Mononuclear cell (primary cell): ENCODE measurements at regions not wholly inside any gene's neighbourhood (a gene's known extent, or its start where the extent isn't known, plus 50 kb on each side); places are given as distances from the start of the nearest gene placed in this dataset.
"Not testable (repeated sequence)": the region's sequence is repeated elsewhere in the genome, so short reads cannot be mapped to it uniquely, and the experiment has no call there.

Experiments used
- H3K27me3 ChIP-seq: 2 replicates; pipeline ENCODE4 v1.6.0; 2011; ENCODE audit warnings: low read length, control low read depth; ENCODE audit not compliant: insufficient read depth
- H3K4me1 ChIP-seq: 2 replicates; pipeline ENCODE4 v1.5.1; 2011; ENCODE audit warnings: mild to moderate bottlenecking, low read length, control low read depth; ENCODE audit not compliant: insufficient read depth
- H3K4me3 ChIP-seq: 2 replicates; pipeline ENCODE4 v1.5.1; 2011; ENCODE audit warnings: mild to moderate bottlenecking, low read length, moderate library complexity
- H3K9me3 ChIP-seq: 2 replicates; pipeline ENCODE4 v1.5.1; 2011; ENCODE audit warnings: low read depth, mild to moderate bottlenecking, control low read depth, low read length

DNA sequence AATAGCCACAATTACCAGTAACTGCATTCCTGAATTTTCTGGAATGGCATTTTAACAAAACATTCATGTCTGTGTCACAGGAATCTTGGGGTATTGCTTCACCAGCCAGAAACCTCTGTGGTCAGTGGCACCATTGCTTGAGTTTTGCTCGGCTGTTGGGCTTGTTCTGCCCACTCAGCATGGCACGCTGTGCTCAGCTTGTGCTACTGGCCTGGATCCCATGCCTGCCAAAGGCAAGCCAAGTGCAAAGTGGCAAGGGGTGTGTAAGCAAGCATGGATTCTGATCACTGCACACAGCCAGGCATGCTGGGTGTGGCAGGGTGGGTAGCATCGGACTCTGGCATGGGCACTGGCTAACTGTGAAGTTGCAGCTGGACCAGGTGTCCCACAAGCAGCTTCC, 1150.9 kb downstream of the MRPL39 start:
- Histone ChIP-seq H3K4me3 (no peak overlapping the region), H3K27me3 (no peaks in the 10 kb centered on the region), H3K4me1 (no peaks in the 10 kb centered on the region), H3K9me3 (no peaks in the 10 kb centered on the region)

GRCh38 chr21:24450119-24450518, 1157.2 kb downstream of the MRPL39 start:
- Histone ChIP-seq H3K4me1 (no peaks in the 10 kb centered on the region), H3K27me3 (no peaks in the 10 kb centered on the region), H3K9me3 (no peaks in the 10 kb centered on the region), H3K4me3 (no peak overlapping the region)

- Histone ChIP-seq H3K27me3 (no peaks in the 10 kb centered on the region), H3K9me3 (no peaks in the 10 kb centered on the region), H3K4me3 (no peak overlapping the region), H3K4me1 (no peaks in the 10 kb centered on the region)
These were observed 1161.8 kb downstream of the MRPL39 start for GRCh38 chr21:24445517-24445916.

DNA sequence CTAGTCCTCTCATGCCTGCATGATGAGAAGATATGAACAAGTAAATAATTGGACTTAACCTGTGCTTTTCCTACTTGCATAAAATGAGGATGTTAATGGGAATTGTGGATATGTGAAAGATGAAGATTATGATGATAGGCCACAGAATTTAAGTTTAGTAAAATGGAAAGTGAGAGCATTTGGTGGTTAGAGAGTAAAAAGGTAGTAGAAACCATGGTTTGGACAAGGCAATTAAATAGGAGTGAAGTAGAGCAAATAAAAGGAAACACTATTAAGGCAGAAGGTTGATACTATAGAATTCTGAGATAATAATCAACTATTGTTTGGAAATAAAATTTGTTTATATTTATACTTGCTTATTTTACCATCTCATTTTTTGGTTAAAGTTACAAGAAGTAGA, 1162.5 kb downstream of the MRPL39 start:
- Histone ChIP-seq H3K4me3 (no peak overlapping the region), H3K4me1 (no peaks in the 10 kb centered on the region), H3K27me3 (no peaks in the 10 kb centered on the region), H3K9me3 (no peaks in the 10 kb centered on the region)

- Histone ChIP-seq H3K9me3 (no peaks in the 10 kb centered on the region), H3K27me3 (no peaks in the 10 kb centered on the region), H3K4me1 (no peaks in the 10 kb centered on the region), H3K4me3 (no peak overlapping the region)
These were observed 1171.0 kb downstream of the MRPL39 start for GRCh38 chr21:24436236-24436635.

DNA sequence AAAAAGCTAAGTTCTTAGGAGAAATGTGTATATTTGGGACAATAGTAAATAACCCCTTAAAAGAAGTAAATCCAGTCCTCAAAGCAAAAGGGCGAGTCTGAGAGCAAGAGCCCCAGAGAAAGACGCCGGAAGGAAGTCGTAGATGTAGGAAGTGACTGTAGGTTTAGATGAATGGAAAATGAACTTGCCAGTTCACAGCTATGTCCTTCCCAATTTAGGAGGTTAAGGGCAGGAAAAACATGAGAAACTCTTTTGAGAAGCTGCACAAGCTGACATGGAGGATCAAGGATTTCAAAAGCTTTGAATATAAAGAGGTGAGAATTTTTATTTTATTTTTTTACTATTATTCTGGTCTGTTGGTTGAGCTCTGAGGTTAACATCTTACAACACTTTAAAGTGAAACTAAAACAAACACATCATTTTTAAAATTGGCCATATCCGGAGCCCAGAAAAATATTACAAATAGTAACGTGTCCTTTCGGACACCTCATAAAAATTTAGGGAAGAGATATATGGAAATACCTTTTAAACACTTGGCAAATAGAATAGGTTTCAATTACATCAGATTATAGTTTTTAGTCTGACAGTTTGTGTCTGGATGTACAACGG, 1178.6 kb downstream of the MRPL39 start:
- H3K27me3 ChIP-seq, result no peaks in the 10 kb centered on the region
- H3K4me1 ChIP-seq, result no peaks in the 10 kb centered on the region
- H3K4me3 ChIP-seq, result peak overlapping the region; percentile 42
- no peaks in the 10 kb centered on the region for H3K9me3 ChIP-seq

DNA sequence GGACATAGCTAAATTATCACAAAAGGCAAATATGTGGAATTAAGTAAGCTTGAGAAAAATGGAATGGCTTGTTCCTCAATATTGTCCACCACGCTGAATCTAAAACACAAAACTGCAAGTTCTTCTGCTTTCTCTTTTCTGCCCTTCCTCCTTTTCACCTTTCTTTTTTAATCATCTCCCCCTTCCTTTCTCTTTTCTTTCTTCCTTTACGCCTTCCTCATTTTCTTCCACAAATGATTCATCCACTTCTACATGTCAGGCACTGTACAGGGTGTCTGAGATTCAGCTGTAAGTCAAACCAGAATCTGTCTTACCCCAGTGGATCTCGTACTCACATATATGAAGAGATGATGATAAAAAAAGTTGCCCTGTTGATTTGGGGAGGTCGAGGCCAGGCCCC, 1182.5 kb downstream of the MRPL39 start:
- Histone ChIP-seq H3K4me3 (no peak overlapping the region), H3K4me1 (peaks cover 5% of the 10 kb centered on the region), H3K27me3 (no peaks in the 10 kb centered on the region), H3K9me3 (no peaks in the 10 kb centered on the region)

DNA sequence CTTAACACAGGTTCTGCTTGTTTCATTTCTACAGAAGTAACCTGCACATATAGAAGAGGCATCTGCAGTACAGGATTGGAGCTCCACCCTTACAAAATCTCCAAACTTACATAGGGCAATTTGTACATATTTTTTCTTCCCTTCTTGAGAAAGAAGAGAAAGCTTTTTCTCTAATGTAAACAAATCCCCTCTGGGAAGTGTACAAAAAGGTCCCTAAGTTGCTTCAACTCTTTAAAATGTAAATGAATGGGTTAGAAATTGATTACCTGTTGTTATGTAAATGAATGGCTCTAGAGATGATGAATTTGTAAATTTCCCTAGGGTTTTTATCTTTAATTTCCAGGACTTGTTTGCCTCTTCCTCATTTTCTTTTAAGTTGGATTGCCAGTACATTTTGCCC, 1183.7 kb downstream of the MRPL39 start:
- no peak overlapping the region for H3K4me3 ChIP-seq
- peaks cover 5% of the 10 kb centered on the region for H3K4me1 ChIP-seq
- no peaks in the 10 kb centered on the region for H3K27me3 ChIP-seq
- peaks cover 6% of the 10 kb centered on the region for H3K9me3 ChIP-seq

DNA sequence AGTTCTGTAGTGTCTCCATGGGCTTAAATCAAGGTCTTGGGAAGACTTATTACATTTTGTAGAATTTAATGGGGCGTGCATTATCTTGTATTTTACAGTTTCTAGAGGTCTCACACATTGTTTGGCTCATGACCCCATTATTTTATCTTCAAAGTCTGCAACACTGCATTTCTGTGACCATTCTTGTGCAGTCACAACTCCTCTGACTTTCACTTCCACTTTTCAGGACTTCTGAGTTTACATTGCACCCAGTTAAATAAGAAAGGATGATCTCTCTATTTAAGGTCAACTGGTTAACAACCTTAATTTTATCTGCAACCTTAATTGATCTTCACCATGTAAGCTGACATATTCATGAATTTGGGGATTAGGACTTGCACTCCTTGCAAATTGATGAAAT, 1186.6 kb downstream of the MRPL39 start:
- no peak overlapping the region for H3K4me3 ChIP-seq
- no peaks in the 10 kb centered on the region for H3K27me3 ChIP-seq
- peaks cover 5% of the 10 kb centered on the region for H3K4me1 ChIP-seq

DNA sequence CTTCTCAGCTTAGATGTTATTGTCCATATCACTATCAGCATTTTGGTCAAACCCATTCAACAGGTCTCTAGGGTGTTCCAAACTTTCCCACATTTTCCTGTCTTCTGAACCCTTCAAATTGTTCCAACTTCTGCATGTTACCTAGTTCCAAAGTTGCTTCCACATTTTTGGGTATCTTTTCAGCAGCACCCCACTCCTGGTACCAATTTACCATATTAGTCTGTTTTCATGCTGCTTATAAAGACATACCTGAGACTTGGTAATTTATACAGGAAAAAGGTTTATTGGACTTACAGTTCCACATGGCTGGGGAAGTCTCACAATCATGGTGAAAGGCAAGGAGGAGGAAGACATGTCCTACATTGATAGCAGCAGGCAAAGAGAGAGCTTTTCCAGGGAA, 1187.6 kb downstream of the MRPL39 start:
- not testable (repeated sequence) for H3K27me3 ChIP-seq, H3K4me3 ChIP-seq, H3K4me1 ChIP-seq, H3K9me3 ChIP-seq

More for the DNA sequence above, 1186.6 kb downstream of the MRPL39 start:
- peaks cover 6% of the 10 kb centered on the region for H3K9me3 ChIP-seq

GRCh38 chr21:24418671-24419070, 1188.6 kb downstream of the MRPL39 start:
- Histone ChIP-seq H3K4me1 (peaks cover 5% of the 10 kb centered on the region), H3K9me3 (peaks cover 6% of the 10 kb centered on the region), H3K27me3 (no peaks in the 10 kb centered on the region), H3K4me3 (no peak overlapping the region)

GRCh38 chr21:24411429-24411828, 1195.9 kb downstream of the MRPL39 start:
- Histone ChIP-seq H3K4me1 (no peaks in the 10 kb centered on the region), H3K27me3 (no peaks in the 10 kb centered on the region), H3K4me3 (no peak overlapping the region), H3K9me3 (no peaks in the 10 kb centered on the region)

- H3K4me3 ChIP-seq, result no peak overlapping the region
- H3K4me1 ChIP-seq, result no peaks in the 10 kb centered on the region
- no peaks in the 10 kb centered on the region for H3K9me3 ChIP-seq
- H3K27me3 ChIP-seq, result no peaks in the 10 kb centered on the region
These were observed 1204.1 kb downstream of the MRPL39 start for GRCh38 chr21:24403221-24403620.

GRCh38 chr21:24395320-24395923, 1211.9 kb downstream of the MRPL39 start:
- Histone ChIP-seq H3K4me3 (no peak overlapping the region), H3K9me3 (no peaks in the 10 kb centered on the region), H3K4me1 (no peaks in the 10 kb centered on the region), H3K27me3 (no peaks in the 10 kb centered on the region)

- Histone ChIP-seq H3K9me3 (no peaks in the 10 kb centered on the region), H3K4me3 (no peak overlapping the region), H3K4me1 (no peaks in the 10 kb centered on the region), H3K27me3 (no peaks in the 10 kb centered on the region)
These were observed 1232.1 kb downstream of the MRPL39 start for GRCh38 chr21:24375201-24375600.

GRCh38 chr21:24372506-24372905, 1234.8 kb downstream of the MRPL39 start:
- Histone ChIP-seq H3K9me3 (no peaks in the 10 kb centered on the region), H3K4me3 (no peak overlapping the region), H3K27me3 (no peaks in the 10 kb centered on the region), H3K4me1 (no peaks in the 10 kb centered on the region)
